HCT116 (cell line): ENCODE measurements at regions not wholly inside any gene's neighbourhood (a gene's known extent, or its start where the extent isn't known, plus 50 kb on each side); places are given as distances from the start of the nearest gene placed in this dataset.

Source experiments
- ATF3 ChIP-seq: IDR thresholded peaks from 2 replicates; pipeline ENCODE4 v1.6.1; 2012
- ELF1 ChIP-seq: IDR thresholded peaks from 2 replicates; pipeline ENCODE4 v1.6.1; 2012; ENCODE audit warnings: low read depth, borderline replicate concordance
- EZH2 ChIP-seq: fragments of 200-600 bp; sonication (generic); IDR thresholded peaks from 2 replicates; pipeline ENCODE4 v1.6.1; 2017; ENCODE audit warnings: antibody characterized with exemption, mixed run types
- FOSL1 ChIP-seq: IDR thresholded peaks from 2 replicates; pipeline ENCODE4 v1.6.1; 2012; ENCODE audit warnings: low read depth
- JUND ChIP-seq: IDR thresholded peaks from 2 replicates; pipeline ENCODE4 v1.6.1; 2012
- POLR2AphosphoS5 ChIP-seq: IDR thresholded peaks from 2 replicates; pipeline ENCODE4 v1.6.1; 2011; ENCODE audit warnings: mild to moderate bottlenecking, low read depth, low read length, moderate library complexity
- TF ChIP-seq, protein P1 (sequence below), 3 experiments: fragments of 200-600 bp in 1 of 3; sonication (generic) in 1 of 3; IDR thresholded peaks in 2 of 3; conservative IDR thresholded peaks in 1 of 3; 2 replicates each; pipeline ENCODE4 v1.5.1; 2012 to 2017; ENCODE audit warnings: low read depth in 2 of 3, low read length in 2 of 3, antibody characterized with exemption in 1 of 3, borderline replicate concordance in 1 of 3, control low read depth in 1 of 3, mild to moderate bottlenecking in 1 of 3, mixed read lengths in 1 of 3, mixed run types in 1 of 3, moderate library complexity in 1 of 3; ENCODE audit not compliant: insufficient read depth in 1 of 3

- TF ChIP-seq, protein P1, sequence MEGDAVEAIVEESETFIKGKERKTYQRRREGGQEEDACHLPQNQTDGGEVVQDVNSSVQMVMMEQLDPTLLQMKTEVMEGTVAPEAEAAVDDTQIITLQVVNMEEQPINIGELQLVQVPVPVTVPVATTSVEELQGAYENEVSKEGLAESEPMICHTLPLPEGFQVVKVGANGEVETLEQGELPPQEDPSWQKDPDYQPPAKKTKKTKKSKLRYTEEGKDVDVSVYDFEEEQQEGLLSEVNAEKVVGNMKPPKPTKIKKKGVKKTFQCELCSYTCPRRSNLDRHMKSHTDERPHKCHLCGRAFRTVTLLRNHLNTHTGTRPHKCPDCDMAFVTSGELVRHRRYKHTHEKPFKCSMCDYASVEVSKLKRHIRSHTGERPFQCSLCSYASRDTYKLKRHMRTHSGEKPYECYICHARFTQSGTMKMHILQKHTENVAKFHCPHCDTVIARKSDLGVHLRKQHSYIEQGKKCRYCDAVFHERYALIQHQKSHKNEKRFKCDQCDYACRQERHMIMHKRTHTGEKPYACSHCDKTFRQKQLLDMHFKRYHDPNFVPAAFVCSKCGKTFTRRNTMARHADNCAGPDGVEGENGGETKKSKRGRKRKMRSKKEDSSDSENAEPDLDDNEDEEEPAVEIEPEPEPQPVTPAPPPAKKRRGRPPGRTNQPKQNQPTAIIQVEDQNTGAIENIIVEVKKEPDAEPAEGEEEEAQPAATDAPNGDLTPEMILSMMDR (IDR thresholded peaks at IDR 0.05 in 2 of 3, conservative IDR thresholded peaks at IDR 0.05 in 1 of 3; ENCODE audit: borderline replicate concordance in 1 of 3, insufficient read depth in 1 of 3, low read depth in 2 of 3, low read length in 2 of 3) = no peak
- TF ChIP-seq ELF1 (no peak), JUND (no peak), FOSL1 (no peak), ATF3 (no peak), POLR2AphosphoS5 (no peak), EZH2 (no peak)
Measured at GRCh38 chr6:134402372-134402984, 84.6 kb upstream of the SGK1 start.
